Immature natural killer cell (primary cell): ENCODE measurements at regions not wholly inside any gene's neighbourhood (a gene's known extent, or its start where the extent isn't known, plus 50 kb on each side); places are given as distances from the start of the nearest gene placed in this dataset.
"Not testable (repeated sequence)": the region's sequence is repeated elsewhere in the genome, so short reads cannot be mapped to it uniquely, and the experiment has no call there.

ENCODE experiments used
- DNase-seq, 3 donors: peaks; one replicate each; pipeline ENCODE4 v3.0.0; 2022; ENCODE audit warnings: mixed read lengths in 1 of 3
- H3K27ac Mint-ChIP-seq, 6 donors: one replicate each; pipeline ENCODE4 v1.8.0; 2020; ENCODE audit warnings: mixed read lengths in 6 of 6, mild to moderate bottlenecking in 5 of 6, inconsistent platforms in 4 of 6, moderate library complexity in 3 of 6
- H3K27me3 Mint-ChIP-seq, 3 donors: one replicate each; pipeline ENCODE4 v1.8.0; 2020 to 2021; ENCODE audit warnings: low read depth in 3 of 3, mild to moderate bottlenecking in 3 of 3, mixed read lengths in 3 of 3, moderate library complexity in 3 of 3, inconsistent platforms in 1 of 3
- H3K36me3 Mint-ChIP-seq, 3 donors: one replicate each; pipeline ENCODE4 v1.8.0; 2020; ENCODE audit warnings: mixed read lengths in 3 of 3, inconsistent platforms in 2 of 3, mild to moderate bottlenecking in 2 of 3
- H3K4me1 Mint-ChIP-seq, 2 donors: one replicate each; pipeline ENCODE4 v1.8.0; 2020; ENCODE audit warnings: inconsistent platforms in 2 of 2, mild to moderate bottlenecking in 2 of 2, mixed read lengths in 2 of 2, moderate library complexity in 1 of 2
- H3K4me3 Mint-ChIP-seq, 5 donors: one replicate each; pipeline ENCODE4 v1.8.0; 2020; ENCODE audit warnings: mild to moderate bottlenecking in 5 of 5, mixed read lengths in 5 of 5, inconsistent platforms in 3 of 5, moderate library complexity in 3 of 5
- H3K9me3 Mint-ChIP-seq, 6 donors: one replicate each; pipeline ENCODE4 v1.8.0; 2020; ENCODE audit warnings: mild to moderate bottlenecking in 6 of 6, mixed read lengths in 6 of 6, inconsistent platforms in 4 of 6, moderate library complexity in 3 of 6

GRCh38 chr19:21668072-21668773 lies 99.2 kb downstream of the ZNF100 start:
- not testable (repeated sequence) for H3K4me3 Mint-ChIP-seq, H3K36me3 Mint-ChIP-seq

GRCh38 chr19:21655540-21656126 lies 111.7 kb downstream of the ZNF100 start:
- Mint-ChIP-seq H3K27ac (no peak overlapping the region), H3K36me3 (peaks cover 0 to 7% (median 0%) of the 10 kb centered on the region in 3 donors), H3K9me3 (peaks cover 9 to 33% (median 28%) of the 10 kb centered on the region in 6 donors), H3K4me1 (no peaks in the 10 kb centered on the region), H3K4me3 (no peak overlapping the region), H3K27me3 (peaks cover 0 to 5% (median 1%) of the 10 kb centered on the region in 3 donors)
- no peak for DNase-seq

More at GRCh38 chr19:21668072-21668773, 99.2 kb downstream of the ZNF100 start:
- peaks cover 0 to 25% (median 1%) of the 10 kb centered on the region in 6 donors for H3K9me3 Mint-ChIP-seq
- not testable (repeated sequence) for H3K4me1 Mint-ChIP-seq, H3K27me3 Mint-ChIP-seq, H3K27ac Mint-ChIP-seq, DNase-seq

- H3K4me1 Mint-ChIP-seq, H3K27me3 Mint-ChIP-seq, DNase-seq, H3K27ac Mint-ChIP-seq, H3K4me3 Mint-ChIP-seq: not testable (repeated sequence)
- H3K9me3 Mint-ChIP-seq = peaks cover 22 to 55% (median 34%) of the 10 kb centered on the region in 6 donors
- peaks cover 0 to 11% (median 0%) of the 10 kb centered on the region in 3 donors for H3K36me3 Mint-ChIP-seq
Measured at GRCh38 chr19:21651478-21651877, 115.9 kb downstream of the ZNF100 start.

GRCh38 chr19:21638776-21639175 lies 128.6 kb downstream of the ZNF100 start:
- Mint-ChIP-seq H3K27ac (no peak overlapping the region), H3K36me3 (no peaks in the 10 kb centered on the region), H3K27me3 (peaks cover 2 to 3% (median 2%) of the 10 kb centered on the region in 3 donors), H3K4me3 (no peak overlapping the region), H3K4me1 (no peaks in the 10 kb centered on the region), H3K9me3 (peaks cover 0 to 23% (median 6%) of the 10 kb centered on the region in 6 donors)
- DNase-seq = no peak

DNA sequence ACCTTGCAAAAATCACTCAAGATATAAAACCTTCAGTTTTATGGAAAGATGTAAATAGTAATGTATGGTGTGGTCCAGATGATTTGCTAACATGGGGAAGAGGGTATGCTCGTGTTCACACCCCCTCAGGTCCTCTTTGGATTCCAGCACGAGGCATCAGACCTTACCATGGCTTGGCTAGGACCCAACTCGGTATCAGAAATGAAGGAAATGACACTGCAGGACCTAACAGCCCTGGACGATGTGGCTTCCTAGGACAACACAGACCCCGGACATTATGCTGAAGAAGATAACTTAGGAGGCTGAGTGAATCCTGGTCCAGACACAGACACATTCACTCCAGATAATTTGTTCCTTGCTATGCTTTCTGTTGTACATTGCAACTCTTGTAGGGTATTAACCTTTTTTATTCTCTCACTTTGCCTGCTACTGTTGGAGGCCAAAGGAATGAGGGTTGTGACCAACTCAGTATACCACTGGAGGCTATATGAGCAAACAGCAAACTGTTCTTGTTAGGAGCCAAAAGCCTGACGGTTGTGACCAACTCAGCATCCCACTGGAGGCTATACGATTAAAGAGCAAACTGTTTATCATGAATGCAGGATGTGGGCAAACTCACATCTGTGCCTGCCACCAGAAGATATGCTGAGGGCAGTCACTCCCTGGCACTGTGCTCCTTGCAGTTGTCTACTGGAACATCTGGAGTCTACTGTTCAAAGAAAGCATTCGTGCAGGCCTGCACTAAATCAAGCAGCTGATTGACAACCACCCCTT lies 121.7 kb downstream of the ZNF429 start:
- DNase-seq = no peak
- H3K4me1 Mint-ChIP-seq = no peaks in the 10 kb centered on the region
- H3K9me3 Mint-ChIP-seq = peaks cover 0 to 8% (median under 1%) of the 10 kb centered on the region in 6 donors
- H3K4me3 Mint-ChIP-seq = no peak overlapping the region
- no peak overlapping the region for H3K27ac Mint-ChIP-seq
- peaks cover 0 to 3% (median 0%) of the 10 kb centered on the region in 3 donors for H3K36me3 Mint-ChIP-seq
- H3K27me3 Mint-ChIP-seq = peaks cover 0 to 3% (median 2%) of the 10 kb centered on the region in 3 donors

- H3K27ac Mint-ChIP-seq = no peak overlapping the region
- DNase-seq = no peak
- peaks cover 0 to 3% (median 0%) of the 10 kb centered on the region in 3 donors for H3K36me3 Mint-ChIP-seq
- H3K9me3 Mint-ChIP-seq = peaks cover 0 to 8% (median 0%) of the 10 kb centered on the region in 6 donors
- H3K4me3 Mint-ChIP-seq = no peak overlapping the region
- H3K27me3 Mint-ChIP-seq = peaks cover 0 to 3% (median 3%) of the 10 kb centered on the region in 3 donors
- no peaks in the 10 kb centered on the region for H3K4me1 Mint-ChIP-seq
Measured at GRCh38 chr19:21626091-21626490, 120.7 kb downstream of the ZNF429 start.

GRCh38 chr19:21622920-21623319 lies 117.5 kb downstream of the ZNF429 start:
- DNase-seq = no peak
- H3K27ac Mint-ChIP-seq = no peak overlapping the region
- H3K9me3 Mint-ChIP-seq = peaks cover 0 to 9% (median 0%) of the 10 kb centered on the region in 6 donors
- no peak overlapping the region for H3K4me3 Mint-ChIP-seq
- H3K27me3 Mint-ChIP-seq = peaks cover 1 to 4% (median 3%) of the 10 kb centered on the region in 3 donors
- H3K4me1 Mint-ChIP-seq = no peaks in the 10 kb centered on the region
- H3K36me3 Mint-ChIP-seq = no peaks in the 10 kb centered on the region

DNA sequence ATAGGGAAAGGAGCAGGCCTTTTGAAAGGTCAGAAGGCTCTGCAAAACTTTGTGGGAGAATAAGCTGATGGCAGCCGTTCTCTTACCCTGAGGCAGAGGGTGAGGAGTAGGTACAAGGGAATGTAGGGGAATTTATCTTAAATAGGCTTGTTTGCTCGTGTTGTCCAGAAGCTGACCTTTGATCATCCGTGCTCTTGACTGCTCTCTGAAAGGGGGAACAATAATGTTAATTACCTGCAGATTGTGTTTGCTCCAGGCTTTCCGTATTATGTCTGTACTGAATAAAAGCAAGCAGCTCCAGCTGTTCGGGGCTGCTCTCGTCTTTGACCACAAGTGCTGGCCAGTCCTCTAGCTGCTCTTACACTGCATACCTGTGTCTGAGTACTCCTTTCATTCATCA lies 116.3 kb downstream of the ZNF429 start:
- H3K27me3 Mint-ChIP-seq = peaks cover 1 to 4% (median 3%) of the 10 kb centered on the region in 3 donors
- H3K27ac Mint-ChIP-seq = no peak overlapping the region
- H3K9me3 Mint-ChIP-seq = peaks cover 0 to 9% (median 0%) of the 10 kb centered on the region in 6 donors
- no peak overlapping the region for H3K4me3 Mint-ChIP-seq
- DNase-seq = no peak
- H3K36me3 Mint-ChIP-seq = no peaks in the 10 kb centered on the region
- H3K4me1 Mint-ChIP-seq = no peaks in the 10 kb centered on the region

GRCh38 chr19:21617740-21618339 lies 112.4 kb downstream of the ZNF429 start:
- Mint-ChIP-seq H3K4me1 (no peaks in the 10 kb centered on the region), H3K9me3 (peaks cover 0 to 6% (median 0%) of the 10 kb centered on the region in 6 donors), H3K4me3 (no peak overlapping the region), H3K27me3 (peaks cover 0 to 4% (median 2%) of the 10 kb centered on the region in 3 donors), H3K27ac (no peak overlapping the region), H3K36me3 (peaks cover 0 to 4% (median 0%) of the 10 kb centered on the region in 3 donors)
- DNase-seq = no peak

GRCh38 chr19:21614776-21615175 lies 109.4 kb downstream of the ZNF429 start:
- not testable (repeated sequence) for H3K27ac Mint-ChIP-seq, H3K36me3 Mint-ChIP-seq, H3K9me3 Mint-ChIP-seq, H3K27me3 Mint-ChIP-seq, H3K4me3 Mint-ChIP-seq, H3K4me1 Mint-ChIP-seq, DNase-seq

DNA sequence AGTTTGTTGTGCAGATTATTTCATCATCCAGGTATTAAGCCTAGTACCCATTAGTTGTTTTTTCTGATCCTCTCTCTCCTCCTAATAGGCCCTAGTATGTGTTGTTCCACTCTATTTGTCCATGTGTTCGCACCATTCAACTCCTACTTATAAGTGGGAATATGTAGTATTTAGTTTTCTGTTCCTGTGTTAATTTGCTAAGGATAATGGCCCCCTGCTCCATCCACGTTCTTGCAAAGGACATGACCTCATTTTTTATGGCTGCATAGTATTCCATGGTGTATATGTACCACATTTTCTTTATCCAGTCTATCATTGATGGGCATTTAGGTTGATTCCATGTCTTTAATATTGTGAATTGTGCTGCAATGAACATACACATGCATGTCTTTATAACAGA lies 107.8 kb downstream of the ZNF429 start:
- not testable (repeated sequence) for H3K4me3 Mint-ChIP-seq, H3K27ac Mint-ChIP-seq, H3K4me1 Mint-ChIP-seq, H3K9me3 Mint-ChIP-seq, DNase-seq, H3K36me3 Mint-ChIP-seq, H3K27me3 Mint-ChIP-seq

- Mint-ChIP-seq H3K4me3 (no peak overlapping the region), H3K27me3 (no peaks in the 10 kb centered on the region), H3K4me1 (no peaks in the 10 kb centered on the region), H3K27ac (no peak overlapping the region), H3K9me3 (no peaks in the 10 kb centered on the region), H3K36me3 (peaks cover 0 to 4% (median 0%) of the 10 kb centered on the region in 3 donors)
- no peak for DNase-seq
Measured at GRCh38 chr19:21612403-21612872, 107.0 kb downstream of the ZNF429 start.

DNA sequence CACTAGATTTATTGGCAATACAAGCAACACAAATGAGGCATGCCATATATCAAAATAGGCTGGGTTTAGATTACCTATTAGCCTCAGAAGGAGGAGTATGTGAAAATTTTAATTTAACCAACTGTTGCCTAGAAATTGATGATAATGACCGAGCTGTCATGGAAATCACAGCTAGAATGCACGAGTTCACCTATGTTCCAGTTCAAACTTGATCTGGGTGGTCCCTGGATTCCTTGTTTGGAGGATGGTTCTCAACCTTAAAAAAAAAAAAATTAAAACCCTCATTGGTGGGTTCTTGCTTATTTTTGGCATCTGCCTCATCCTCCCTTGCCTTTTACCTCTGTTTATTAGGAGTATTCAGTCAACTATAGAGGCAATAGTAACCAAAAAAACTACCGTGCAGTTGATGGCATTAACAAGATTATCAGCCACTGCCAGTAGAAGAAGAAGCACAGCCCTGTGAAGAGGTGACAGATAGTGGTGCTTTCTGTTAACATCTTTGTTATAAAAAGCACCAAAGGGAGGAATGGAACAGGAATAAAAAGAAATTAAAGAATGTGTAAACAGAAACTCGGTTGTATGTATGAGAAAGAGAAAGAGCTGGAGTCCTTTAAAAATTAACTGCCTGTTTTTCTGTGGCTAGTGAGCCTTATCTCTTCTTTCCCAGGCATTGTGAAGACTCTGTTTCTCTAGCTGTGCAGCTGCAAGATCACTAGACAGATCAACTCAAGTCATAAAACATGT lies 106.4 kb downstream of the ZNF429 start:
- no peaks in the 10 kb centered on the region for H3K27me3 Mint-ChIP-seq
- no peak for DNase-seq
- H3K4me1 Mint-ChIP-seq = no peaks in the 10 kb centered on the region
- H3K36me3 Mint-ChIP-seq = peaks cover 0 to 4% (median 0%) of the 10 kb centered on the region in 3 donors
- H3K27ac Mint-ChIP-seq = no peak overlapping the region
- no peak overlapping the region for H3K4me3 Mint-ChIP-seq
- H3K9me3 Mint-ChIP-seq = no peaks in the 10 kb centered on the region
